Caco-2 (cell line): ENCODE measurements at regions not wholly inside any gene's neighbourhood (a gene's known extent, or its start where the extent isn't known, plus 50 kb on each side); places are given as distances from the start of the nearest gene placed in this dataset.
"Not testable (repeated sequence)": the region's sequence is repeated elsewhere in the genome, so short reads cannot be mapped to it uniquely, and the experiment has no call there.

Experiments used
- BruUV-seq: library from RNA; stranded (reverse); fragments of 400-500 nt; replicated peaks from 2 replicates; lab custom pipeline; 2021; lab: Mats Ljungman, UMichigan
- CTCF ChIA-PET: fragments of 300-600 bp; sonication (Branson Sonifier 250); formaldehyde crosslinking; loops from one replicate; lab custom pipeline; 2022; ENCODE audit warnings: antibody characterized with exemption; lab: Charles Lee
- POLR2A ChIA-PET: fragments of 300-600 bp; sonication (Branson Sonifier 250); formaldehyde crosslinking; loops from one replicate; lab custom pipeline; 2022; ENCODE audit warnings: antibody characterized with exemption; lab: Charles Lee
- DNase-seq, 2 experiments: peaks; one replicate each; pipeline versions ENCODE4 v3.0.0 to v3.0.0-alpha.2; 2020 to 2022
- H3K27me3 ChIP-seq: replicated peaks from 2 replicates; pipeline ENCODE4 v1.6.0; 2011; ENCODE audit warnings: low read length; ENCODE audit not compliant: control insufficient read depth, insufficient read depth
- H3K36me3 ChIP-seq: 2 replicates; pipeline ENCODE4 v1.5.1; 2011; ENCODE audit warnings: low read length; ENCODE audit not compliant: control insufficient read depth, insufficient read depth
- H3K4me1 ChIP-seq: fragments of 250-450 bp; sonication (Bioruptor Pico); 2 replicates; pipeline ENCODE4 v1.5.1; 2020; ENCODE audit warnings: mild to moderate bottlenecking
- H3K4me3 ChIP-seq: 2 replicates; pipeline ENCODE4 v1.5.1; 2011; ENCODE audit warnings: low read depth, mild to moderate bottlenecking, control low read depth, low read length
- H3K9me3 ChIP-seq: fragments of 250-450 bp; sonication (Bioruptor Pico); 2 replicates; pipeline ENCODE4 v1.5.1; 2020; ENCODE audit warnings: mild to moderate bottlenecking, moderate library complexity
- H3K27ac Mint-ChIP-seq: one replicate; pipeline ENCODE4 v1.8.0; 2022; ENCODE audit warnings: mixed read lengths; ENCODE audit not compliant: unreplicated experiment
- H3K27me3 Mint-ChIP-seq: one replicate; pipeline ENCODE4 v1.8.0; 2022; ENCODE audit warnings: mixed read lengths; ENCODE audit not compliant: insufficient read depth, unreplicated experiment
- H3K36me3 Mint-ChIP-seq: one replicate; pipeline ENCODE4 v1.8.0; 2022; ENCODE audit warnings: mild to moderate bottlenecking, mixed read lengths; ENCODE audit not compliant: insufficient read depth, unreplicated experiment
- H3K4me1 Mint-ChIP-seq: one replicate; pipeline ENCODE4 v1.8.0; 2022; ENCODE audit warnings: low read depth, mixed read lengths; ENCODE audit not compliant: unreplicated experiment
- H3K4me3 Mint-ChIP-seq: one replicate; pipeline ENCODE4 v1.8.0; 2022; ENCODE audit warnings: mild to moderate bottlenecking, moderate library complexity, mixed read lengths; ENCODE audit not compliant: unreplicated experiment
- H3K9me3 Mint-ChIP-seq: one replicate; pipeline ENCODE4 v1.8.0; 2022; ENCODE audit warnings: mixed read lengths; ENCODE audit not compliant: unreplicated experiment
- CTCF ChIP-seq, 2 experiments: fragments of 200-600 bp in 1 of 2; IDR thresholded peaks; 1 replicate in 1 of 2; 2 replicates in 1 of 2; pipeline versions ENCODE4 v1.5.1 to v1.8.0; 2011 to 2022; ENCODE audit warnings: antibody characterized with exemption in 1 of 2, control low read depth in 1 of 2, inconsistent platforms in 1 of 2, low read depth in 1 of 2, low read length in 1 of 2, mild to moderate bottlenecking in 1 of 2, moderate library complexity in 1 of 2; ENCODE audit not compliant: insufficient read depth in 1 of 2, severe bottlenecking in 1 of 2, unreplicated experiment in 1 of 2
- intact Hi-C: fragments of 100-400 bp; cut with micrococcal nuclease; formaldehyde crosslinking; loops from one replicate; pipeline ENCODE4 v1.10.0; 2022; ENCODE audit not compliant: unreplicated experiment

- no peak overlapping the region for H3K27ac Mint-ChIP-seq
- no peaks in the 10 kb centered on the region for H3K9me3 Mint-ChIP-seq
- ChIA-PET POLR2A (no interaction called here), CTCF (no interaction called here)
- Histone ChIP-seq H3K36me3 (no peaks in the 10 kb centered on the region), H3K27me3 (no peaks in the 10 kb centered on the region), H3K4me3 (no peak overlapping the region), H3K4me1 (no peaks in the 10 kb centered on the region), H3K9me3 (no peaks in the 10 kb centered on the region)
- no peak for TF ChIP-seq CTCF (IDR thresholded peaks at IDR 0.05; ENCODE audit: insufficient read depth in 1 of 2, low read depth in 1 of 2, low read length in 1 of 2, severe bottlenecking in 1 of 2, unreplicated experiment in 1 of 2)
- peaks cover 6% of the 10 kb centered on the region for H3K4me1 Mint-ChIP-seq
- H3K27me3 Mint-ChIP-seq, result no peaks in the 10 kb centered on the region
- H3K4me3 Mint-ChIP-seq, result no peak overlapping the region
- no peaks in the 10 kb centered on the region for H3K36me3 Mint-ChIP-seq
- BruUV-seq, result no TSS peak
- no peak for DNase-seq
- intact Hi-C loops, result no loop called here
Measured at GRCh38 chrX:40224658-40225057, 126.9 kb upstream of the BCOR start.

GRCh38 chrX:40222612-40223011 is 124.9 kb upstream of the BCOR start:
- H3K27me3 Mint-ChIP-seq, H3K27ac Mint-ChIP-seq, H3K36me3 ChIP-seq, H3K4me3 Mint-ChIP-seq, DNase-seq, CTCF ChIA-PET, BruUV-seq, intact Hi-C loops, H3K9me3 Mint-ChIP-seq, H3K4me3 ChIP-seq, H3K27me3 ChIP-seq, H3K4me1 ChIP-seq, H3K4me1 Mint-ChIP-seq, POLR2A ChIA-PET, H3K9me3 ChIP-seq, H3K36me3 Mint-ChIP-seq: not testable (repeated sequence)

GRCh38 chrX:40213092-40213491 is 115.3 kb upstream of the BCOR start:
- no peaks in the 10 kb centered on the region for H3K27me3 Mint-ChIP-seq
- BruUV-seq, result no TSS peak
- H3K4me3 ChIP-seq, result no peak overlapping the region
- no peaks in the 10 kb centered on the region for H3K4me1 Mint-ChIP-seq
- no peak for TF ChIP-seq CTCF (IDR thresholded peaks at IDR 0.05; ENCODE audit: insufficient read depth in 1 of 2, low read depth in 1 of 2, low read length in 1 of 2, severe bottlenecking in 1 of 2, unreplicated experiment in 1 of 2)
- POLR2A ChIA-PET, result no interaction called here
- no peaks in the 10 kb centered on the region for H3K9me3 Mint-ChIP-seq
- H3K36me3 ChIP-seq, result no peaks in the 10 kb centered on the region
- H3K36me3 Mint-ChIP-seq, result no peaks in the 10 kb centered on the region
- CTCF ChIA-PET, result no interaction called here
- H3K27ac Mint-ChIP-seq, result no peak overlapping the region
- intact Hi-C loops, result no loop called here
- no peak overlapping the region for H3K4me3 Mint-ChIP-seq
- no peaks in the 10 kb centered on the region for H3K27me3 ChIP-seq
- H3K9me3 ChIP-seq, result no peaks in the 10 kb centered on the region
- DNase-seq, result no peak
- no peaks in the 10 kb centered on the region for H3K4me1 ChIP-seq
